ENCODE measurements at regions not wholly inside any gene's neighbourhood (a gene's known extent, or its start where the extent isn't known, plus 50 kb on each side); places are given as distances from the start of the nearest gene placed in this dataset.

DNA sequence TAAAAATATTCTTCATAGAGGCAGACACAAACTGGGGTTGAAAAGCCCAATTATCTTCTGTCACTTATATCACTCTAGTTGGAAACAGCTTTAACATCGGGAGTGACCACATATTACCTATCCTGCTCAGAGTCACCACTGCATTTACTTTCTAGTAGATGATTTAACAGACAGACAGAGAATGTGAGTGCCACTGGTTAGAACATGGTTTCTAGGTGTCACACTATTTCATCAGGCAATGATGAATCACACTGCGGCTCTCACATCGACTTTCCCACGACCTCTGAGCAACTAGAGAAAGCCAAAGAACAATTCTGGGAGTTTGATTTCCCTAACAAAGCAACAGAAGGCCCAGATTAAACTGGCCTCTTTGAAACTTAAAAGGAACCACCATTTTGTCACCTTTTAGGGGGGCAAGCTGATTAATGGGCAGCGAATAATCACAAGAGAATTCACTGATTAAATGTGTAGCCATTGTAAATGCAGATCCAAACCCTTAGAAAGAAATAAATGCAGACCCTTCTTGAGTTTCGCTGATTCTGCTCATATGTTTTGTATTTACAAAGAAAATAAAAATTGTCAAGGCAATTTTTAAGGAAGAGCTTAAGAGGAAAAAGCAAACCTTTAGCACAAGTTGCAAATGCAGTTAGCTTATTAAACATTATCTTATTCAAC lies 112.6 kb upstream of the KBTBD8 start (continued):
- TF ChIP-seq TEAD2 (tag; IDR thresholded peaks at IDR 0.05) (no peak), NBN (IDR thresholded peaks at IDR 0.05; ENCODE audit: low read depth) (no peak), ZNF766 (CRISPR knock-in tag; conservative IDR thresholded peaks at IDR 0.05) (peak; percentile 65; the same call in 1 of the 2 replicates), SIN3A (IDR thresholded peaks at IDR 0.05; ENCODE audit: borderline replicate concordance in 2 of 2, control insufficient read depth in 1 of 2, low read depth in 2 of 2, low read length in 2 of 2) (no peak), PCBP2 (IDR thresholded peaks at IDR 0.05; ENCODE audit: low read depth, low read length, poor library complexity, severe bottlenecking) (no peak), RUNX1 (IDR thresholded peaks at IDR 0.05; ENCODE audit: low read depth) (no peak), SRSF3 (IDR thresholded peaks at IDR 0.05; ENCODE audit: insufficient read depth, low read length) (no peak), CBFA2T2 (conservative IDR thresholded peaks at IDR 0.05) (no peak), MCM5 (IDR thresholded peaks at IDR 0.05; ENCODE audit: low read depth) (no peak), PCBP1 (IDR thresholded peaks at IDR 0.05; ENCODE audit: low read depth, low read length, poor library complexity, severe bottlenecking) (no peak), JUNB (CRISPR knock-in tag; conservative IDR thresholded peaks at IDR 0.05) (no peak), ZNF197 (CRISPR knock-in tag; IDR thresholded peaks at IDR 0.05; ENCODE audit: low read depth) (peak; percentile 30; the same call in 1 of the 2 replicates), MAFG (tag; conservative IDR thresholded peaks at IDR 0.05) (no peak), MGA (IDR thresholded peaks at IDR 0.05) (no peak), RAD21 (CRISPR knock-in tag; conservative IDR thresholded peaks at IDR 0.05 in 1 of 2, IDR thresholded peaks at IDR 0.05 in 1 of 2) (no peak)
- TF ChIP-seq, protein P1, sequence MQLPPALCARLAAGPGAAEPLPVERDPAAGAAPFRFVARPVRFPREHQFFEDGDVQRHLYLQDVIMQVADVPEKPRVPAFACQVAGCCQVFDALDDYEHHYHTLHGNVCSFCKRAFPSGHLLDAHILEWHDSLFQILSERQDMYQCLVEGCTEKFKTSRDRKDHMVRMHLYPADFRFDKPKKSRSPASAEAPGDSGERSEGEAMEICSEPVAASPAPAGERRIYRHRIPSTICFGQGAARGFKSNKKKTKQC (CRISPR knock-in tag; IDR thresholded peaks at IDR 0.05): no peak
